Ishikawa (cell line): ENCODE measurements at regions not wholly inside any gene's neighbourhood (a gene's known extent, or its start where the extent isn't known, plus 50 kb on each side); places are given as distances from the start of the nearest gene placed in this dataset.

Experiments
- CEBPB ChIP-seq: IDR thresholded peaks from 2 replicates; pipeline ENCODE4 v1.6.1; 2012
- CREB1 ChIP-seq: IDR thresholded peaks from 2 replicates; pipeline ENCODE4 v1.6.1; 2012; ENCODE audit warnings: low read depth
- EGR1 ChIP-seq: IDR thresholded peaks from 2 replicates; pipeline ENCODE4 v1.6.1; 2012
- EP300 ChIP-seq: IDR thresholded peaks from 2 replicates; pipeline ENCODE4 v1.6.1; 2012; ENCODE audit warnings: borderline replicate concordance
- FOXM1 ChIP-seq: IDR thresholded peaks from 2 replicates; pipeline ENCODE4 v1.6.1; 2012; ENCODE audit warnings: low read depth, borderline replicate concordance
- NFIC ChIP-seq: IDR thresholded peaks from 2 replicates; pipeline ENCODE4 v1.6.1; 2012
- RAD21 ChIP-seq: IDR thresholded peaks from 2 replicates; pipeline ENCODE4 v1.6.1; 2012; ENCODE audit warnings: low read depth
- REST ChIP-seq: IDR thresholded peaks from 2 replicates; pipeline ENCODE4 v1.6.1; 2012; ENCODE audit warnings: low read depth, mild to moderate bottlenecking
- TAF1 ChIP-seq: IDR thresholded peaks from 2 replicates; pipeline ENCODE4 v1.6.1; 2012; ENCODE audit warnings: low read depth, mild to moderate bottlenecking
- TCF12 ChIP-seq: IDR thresholded peaks from 2 replicates; pipeline ENCODE4 v1.6.1; 2012; ENCODE audit warnings: low read depth
- TEAD4 ChIP-seq: IDR thresholded peaks from 2 replicates; pipeline ENCODE4 v1.6.1; 2012
- USF1 ChIP-seq: IDR thresholded peaks from 2 replicates; pipeline ENCODE4 v1.6.1; 2012
- YY1 ChIP-seq: IDR thresholded peaks from 2 replicates; pipeline ENCODE4 v1.6.1; 2012; ENCODE audit warnings: low read depth
- ZBTB7A ChIP-seq: IDR thresholded peaks from 2 replicates; pipeline ENCODE4 v1.6.1; 2012; ENCODE audit warnings: low read depth
- TF ChIP-seq, protein P1 (sequence below): IDR thresholded peaks from 2 replicates; pipeline ENCODE4 v1.6.1; 2012

DNA sequence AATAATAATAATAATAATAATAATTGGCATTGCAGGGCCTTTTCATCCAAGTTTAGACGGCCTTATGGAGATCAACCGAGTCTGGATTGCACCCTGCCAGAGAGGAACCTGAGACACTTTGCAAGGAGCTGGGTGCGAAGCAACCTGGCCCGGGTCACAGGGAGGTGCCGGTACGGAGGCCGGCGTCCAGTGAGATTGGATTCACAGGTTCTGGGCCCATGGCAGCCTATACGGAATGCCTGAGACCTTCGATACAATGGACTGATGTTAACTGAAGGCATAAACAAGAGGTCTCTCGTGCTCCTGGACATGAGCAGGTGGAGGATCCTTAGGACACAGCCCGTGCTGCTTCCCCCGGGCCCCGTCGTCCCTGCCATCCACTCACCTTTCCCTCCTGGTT, 416.5 kb upstream of the SALL3 start:
- TF ChIP-seq EP300 (no peak), EGR1 (no peak), RAD21 (no peak)

GRCh38 chr18:78564030-78564429, 415.6 kb upstream of the SALL3 start:
- TF ChIP-seq CREB1 (no peak), YY1 (no peak), EP300 (no peak), REST (no peak), TAF1 (no peak)

GRCh38 chr18:78564518-78564917, 415.1 kb upstream of the SALL3 start:
- TF ChIP-seq EGR1 (no peak), NFIC (no peak), FOXM1 (no peak), USF1 (no peak), ZBTB7A (no peak), EP300 (no peak), YY1 (no peak), TCF12 (no peak), REST (no peak), TAF1 (no peak)
- TF ChIP-seq, protein P1, sequence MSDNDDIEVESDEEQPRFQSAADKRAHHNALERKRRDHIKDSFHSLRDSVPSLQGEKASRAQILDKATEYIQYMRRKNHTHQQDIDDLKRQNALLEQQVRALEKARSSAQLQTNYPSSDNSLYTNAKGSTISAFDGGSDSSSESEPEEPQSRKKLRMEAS: no peak

DNA sequence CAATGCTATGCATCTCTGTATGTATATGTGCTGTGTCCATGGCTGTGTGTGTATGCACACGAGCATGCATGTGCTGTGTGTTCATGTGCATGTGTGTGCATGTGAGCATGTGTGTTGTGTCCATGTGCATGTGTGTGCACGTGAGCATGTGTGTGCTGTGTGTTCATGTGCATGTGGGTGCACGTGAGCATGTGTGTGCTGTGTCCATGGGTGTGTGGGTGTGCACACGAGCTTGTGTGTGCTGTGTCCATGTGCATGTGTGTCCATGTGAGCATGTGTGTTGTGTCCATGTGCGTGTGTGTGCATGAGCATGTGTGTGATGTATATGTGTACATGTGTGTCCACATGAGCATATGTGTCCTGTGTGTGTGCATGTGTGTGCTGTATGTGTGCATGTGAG, 414.4 kb upstream of the SALL3 start:
- TF ChIP-seq NFIC (no peak), CREB1 (no peak), YY1 (no peak), EP300 (no peak), RAD21 (no peak), ZBTB7A (no peak), TEAD4 (no peak)
- TF ChIP-seq, protein P1: no peak

- no peak for TF ChIP-seq FOXM1
- TF ChIP-seq NFIC: no peak
These were observed 413.6 kb upstream of the SALL3 start for GRCh38 chr18:78566065-78566464.

DNA sequence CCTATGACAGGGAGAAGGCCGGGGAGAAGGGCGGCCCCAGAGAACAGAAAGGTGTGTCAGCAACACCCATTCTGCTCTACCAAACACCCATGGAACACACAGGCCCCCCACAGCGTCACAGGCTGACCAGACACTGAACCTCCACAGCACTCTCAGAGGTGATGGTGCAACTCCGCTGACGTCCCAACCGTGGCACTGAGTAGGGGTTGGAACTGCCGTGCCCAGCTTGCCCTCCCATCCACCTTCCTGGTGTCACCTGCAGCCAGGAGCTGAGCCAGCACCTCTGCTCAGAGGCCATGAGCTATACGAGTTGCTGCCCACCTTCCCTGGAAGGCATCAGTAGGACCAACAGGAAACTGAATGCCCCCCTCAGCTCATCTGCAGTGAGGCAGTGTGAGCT, 412.9 kb upstream of the SALL3 start:
- no peak for TF ChIP-seq FOXM1
- no peak for TF ChIP-seq TAF1
- TF ChIP-seq, protein P1: no peak
- no peak for TF ChIP-seq EP300
- TF ChIP-seq NFIC: no peak
- TF ChIP-seq TEAD4: no peak
- TF ChIP-seq YY1: no peak
- TF ChIP-seq EGR1: no peak

GRCh38 chr18:78571063-78571785, 408.4 kb upstream of the SALL3 start:
- TF ChIP-seq EGR1 (no peak), TCF12 (no peak), CEBPB (no peak), USF1 (no peak), NFIC (no peak), TEAD4 (no peak), REST (no peak), EP300 (no peak), ZBTB7A (no peak), YY1 (no peak), RAD21 (no peak), CREB1 (no peak), FOXM1 (no peak), TAF1 (no peak)
- TF ChIP-seq, protein P1: no peak
